ENCODE measurements at regions not wholly inside any gene's neighbourhood (a gene's known extent, or its start where the extent isn't known, plus 50 kb on each side); places are given as distances from the start of the nearest gene placed in this dataset.

DNA sequence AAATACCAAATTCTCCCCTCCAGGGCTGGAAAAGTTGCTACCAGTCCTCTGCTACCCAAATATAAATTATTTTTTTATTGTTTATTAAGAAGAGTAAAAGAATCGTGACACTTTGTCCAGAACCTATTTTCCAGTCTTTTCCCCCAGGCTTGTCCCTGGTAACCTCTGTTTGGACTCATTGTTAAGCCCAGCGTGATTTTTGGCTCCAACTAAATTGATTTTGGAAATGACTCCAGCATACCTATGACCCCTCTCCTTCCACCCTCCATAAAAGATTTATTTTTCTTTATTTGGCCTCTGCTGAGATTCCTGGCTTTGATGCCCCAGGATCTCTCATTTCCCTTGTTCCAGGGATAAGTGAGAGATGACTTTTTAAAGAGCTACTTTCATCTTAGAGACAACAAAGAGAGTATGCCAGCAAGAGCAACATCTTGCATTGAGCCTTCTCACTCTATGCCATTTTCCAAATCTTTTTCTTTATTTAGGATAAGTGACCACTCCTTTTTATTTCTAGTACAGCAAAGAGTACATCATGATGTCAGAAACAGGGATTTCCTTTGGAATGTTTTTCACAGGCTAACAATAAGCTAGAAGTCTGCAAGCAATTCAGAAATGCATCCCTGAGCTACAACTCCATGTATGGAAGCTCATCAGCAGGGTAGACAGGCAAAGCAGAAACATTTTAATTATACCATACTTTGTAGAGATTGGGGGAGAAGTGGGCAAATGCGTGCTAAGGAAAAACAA is 75.8 kb downstream of the DAD1 start:
- H3K27me3 ChIP-seq: no peaks in the 10 kb centered on the region
- intact Hi-C loops (cut with DNase I; ENCODE audit: low total_unique reads): no loop called here
- TF ChIP-seq, protein P1, sequence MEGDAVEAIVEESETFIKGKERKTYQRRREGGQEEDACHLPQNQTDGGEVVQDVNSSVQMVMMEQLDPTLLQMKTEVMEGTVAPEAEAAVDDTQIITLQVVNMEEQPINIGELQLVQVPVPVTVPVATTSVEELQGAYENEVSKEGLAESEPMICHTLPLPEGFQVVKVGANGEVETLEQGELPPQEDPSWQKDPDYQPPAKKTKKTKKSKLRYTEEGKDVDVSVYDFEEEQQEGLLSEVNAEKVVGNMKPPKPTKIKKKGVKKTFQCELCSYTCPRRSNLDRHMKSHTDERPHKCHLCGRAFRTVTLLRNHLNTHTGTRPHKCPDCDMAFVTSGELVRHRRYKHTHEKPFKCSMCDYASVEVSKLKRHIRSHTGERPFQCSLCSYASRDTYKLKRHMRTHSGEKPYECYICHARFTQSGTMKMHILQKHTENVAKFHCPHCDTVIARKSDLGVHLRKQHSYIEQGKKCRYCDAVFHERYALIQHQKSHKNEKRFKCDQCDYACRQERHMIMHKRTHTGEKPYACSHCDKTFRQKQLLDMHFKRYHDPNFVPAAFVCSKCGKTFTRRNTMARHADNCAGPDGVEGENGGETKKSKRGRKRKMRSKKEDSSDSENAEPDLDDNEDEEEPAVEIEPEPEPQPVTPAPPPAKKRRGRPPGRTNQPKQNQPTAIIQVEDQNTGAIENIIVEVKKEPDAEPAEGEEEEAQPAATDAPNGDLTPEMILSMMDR (IDR thresholded peaks at IDR 0.05): no peak
- no peak for TF ChIP-seq POLR2A (IDR thresholded peaks at IDR 0.05)
- WGBS, 2 donors: 58 to 73% methylated on average over 3 of the region's 3 CpGs
- H3K4me3 ChIP-seq: no peak overlapping the region
- H3K9me3 ChIP-seq: no peaks in the 10 kb centered on the region
- no peak for DNase-seq
- no peaks in the 10 kb centered on the region for H3K36me3 ChIP-seq (ENCODE audit: low read depth, missing control alignments)
- H3K4me1 ChIP-seq: peaks cover 11% of the 10 kb centered on the region
- peak overlapping the region in 1 of 2 donors; percentile 41 for H3K27ac ChIP-seq

DNA sequence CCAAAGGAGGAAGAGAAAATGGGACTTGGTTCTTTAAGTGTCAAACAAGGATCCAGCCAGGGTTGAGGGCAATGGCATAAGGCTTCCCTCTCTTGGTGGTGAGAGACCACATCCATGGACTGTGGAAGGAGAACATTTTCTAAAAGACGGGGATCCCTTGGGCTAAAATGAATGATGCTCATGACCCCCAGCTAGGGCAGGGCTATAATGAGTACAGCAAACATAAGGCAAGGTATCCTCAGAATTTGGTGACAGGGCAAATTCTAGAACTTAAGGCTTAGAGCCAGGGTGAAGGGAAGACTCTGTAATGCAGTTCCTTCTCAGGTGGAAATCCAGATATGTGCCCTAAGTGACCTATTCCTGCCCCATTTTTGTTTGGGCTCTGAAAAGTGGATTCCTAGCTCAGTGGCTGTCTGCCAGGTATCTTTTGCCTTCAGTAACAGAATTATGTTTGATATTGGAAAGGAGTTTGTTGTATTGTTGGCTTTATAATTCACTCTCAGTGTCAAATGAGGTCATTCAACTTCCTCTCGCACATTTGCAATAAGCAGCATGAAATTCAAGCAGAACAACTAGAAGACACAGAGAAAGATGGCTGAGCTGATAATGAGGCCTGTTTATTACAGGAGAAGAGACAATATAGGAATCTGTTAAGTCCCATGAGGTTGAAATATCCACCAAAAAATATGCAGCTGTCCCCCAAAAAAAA is 76.8 kb downstream of the DAD1 start:
- Histone ChIP-seq H3K27me3 (no peaks in the 10 kb centered on the region), H3K4me3 (no peak overlapping the region), H3K9me3 (no peaks in the 10 kb centered on the region), H3K4me1 (peaks cover 11% of the 10 kb centered on the region), H3K36me3 (ENCODE audit: low read depth, missing control alignments) (no peaks in the 10 kb centered on the region), H3K27ac (peak overlapping the region in 1 of 2 donors; percentile 41)
- TF ChIP-seq, protein P1 (IDR thresholded peaks at IDR 0.05): no peak
- no peak for TF ChIP-seq POLR2A (IDR thresholded peaks at IDR 0.05)
- intact Hi-C loops (cut with DNase I; ENCODE audit: low total_unique reads): no loop called here
- DNase-seq: no peak
- WGBS, 2 donors: 71 to 73% methylated on average over 2 of the region's 2 CpGs

DNA sequence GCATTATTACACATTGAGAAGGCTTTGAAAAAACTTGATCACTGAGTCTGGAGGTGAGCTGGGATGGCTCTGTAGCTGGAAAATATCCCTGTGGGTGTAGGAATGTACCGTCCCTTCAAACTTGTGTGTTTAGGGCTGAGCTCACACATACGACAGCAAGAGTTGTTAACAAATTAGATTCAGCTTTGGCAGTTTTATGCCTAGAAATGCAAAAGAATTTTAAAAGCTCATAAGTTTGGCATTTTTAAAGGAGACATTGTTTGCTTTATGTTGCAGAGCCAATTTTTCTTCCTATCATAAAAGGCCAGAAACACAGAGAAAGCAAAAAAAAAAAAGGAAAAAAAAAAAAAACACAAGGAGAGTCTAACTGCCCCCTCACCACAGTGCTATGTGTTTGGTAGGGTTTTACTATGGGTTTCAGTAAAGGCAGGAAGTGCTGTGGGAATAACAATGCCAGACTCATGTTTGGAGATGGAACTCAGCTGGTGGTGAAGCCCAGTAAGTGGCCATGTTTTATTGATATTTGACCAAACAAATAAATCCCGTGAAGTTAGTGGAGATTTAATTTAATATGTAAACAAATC is 78.4 kb downstream of the DAD1 start:
- DNase-seq: no peak
- 71 to 80% methylated on average over 3 of the region's 3 CpGs for WGBS, 2 donors
- no peak for TF ChIP-seq POLR2A (IDR thresholded peaks at IDR 0.05)
- TF ChIP-seq, protein P1 (IDR thresholded peaks at IDR 0.05): no peak
- H3K36me3 ChIP-seq (ENCODE audit: low read depth, missing control alignments): no peaks in the 10 kb centered on the region
- no peaks in the 10 kb centered on the region for H3K27me3 ChIP-seq
- peaks cover 11% of the 10 kb centered on the region for H3K4me1 ChIP-seq
- no peak overlapping the region for H3K4me3 ChIP-seq
- intact Hi-C loops (cut with DNase I; ENCODE audit: low total_unique reads): no loop called here
- H3K27ac ChIP-seq: no peak overlapping the region
- no peaks in the 10 kb centered on the region for H3K9me3 ChIP-seq

DNA sequence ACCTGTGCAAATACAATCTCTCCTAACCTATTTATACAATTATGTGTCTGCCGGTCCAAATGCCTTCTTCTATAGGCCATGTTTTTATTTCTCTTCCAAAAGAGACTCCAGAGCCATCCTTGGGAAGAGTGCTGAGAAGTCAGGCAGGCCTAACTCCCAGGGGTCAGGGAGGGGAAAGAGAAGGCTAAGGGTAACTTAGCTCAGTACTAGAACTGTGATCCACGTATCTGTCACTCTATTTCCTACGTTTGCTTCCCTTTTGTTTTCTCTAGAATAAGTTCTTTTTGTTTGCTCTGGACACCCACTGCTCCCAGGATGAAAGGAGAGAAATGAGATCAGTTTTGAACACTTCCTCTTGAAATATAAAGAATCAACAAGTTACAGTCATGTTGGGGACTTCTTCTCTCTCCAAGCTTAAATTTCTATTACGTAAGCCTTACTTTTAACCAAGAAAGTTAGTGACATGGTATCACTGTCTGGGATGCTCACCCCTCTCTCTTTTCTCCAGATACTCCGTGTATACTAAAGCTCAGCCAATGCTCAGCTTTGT is 79.2 kb downstream of the DAD1 start:
- intact Hi-C loops (cut with DNase I; ENCODE audit: low total_unique reads): no loop called here
- H3K4me3 ChIP-seq: no peak overlapping the region
- H3K27me3 ChIP-seq: no peaks in the 10 kb centered on the region
- TF ChIP-seq POLR2A (IDR thresholded peaks at IDR 0.05): no peak
- TF ChIP-seq, protein P1 (IDR thresholded peaks at IDR 0.05): no peak
- DNase-seq: no peak
- 77 to 79% methylated on average over 5 of the region's 5 CpGs for WGBS, 2 donors
- H3K36me3 ChIP-seq (ENCODE audit: low read depth, missing control alignments): no peaks in the 10 kb centered on the region
- peaks cover 7% of the 10 kb centered on the region for H3K4me1 ChIP-seq
- H3K9me3 ChIP-seq: no peaks in the 10 kb centered on the region
- no peak overlapping the region for H3K27ac ChIP-seq
